Hepatocyte (in vitro differentiated cells): ENCODE measurements at regions not wholly inside any gene's neighbourhood (a gene's known extent, or its start where the extent isn't known, plus 50 kb on each side); places are given as distances from the start of the nearest gene placed in this dataset.
"Not testable (repeated sequence)": the region's sequence is repeated elsewhere in the genome, so short reads cannot be mapped to it uniquely, and the experiment has no call there.

Experiments
- CTCF ChIP-seq: fragments of 200-600 bp; sonication (generic); IDR thresholded peaks from 2 replicates; pipeline ENCODE4 v1.5.1; 2016; ENCODE audit warnings: antibody characterized with exemption, mild to moderate bottlenecking; ENCODE audit not compliant: poor library complexity
- EZH2 ChIP-seq: fragments of 200-600 bp; sonication (generic); IDR thresholded peaks from 2 replicates; pipeline ENCODE4 v1.6.1; 2016; ENCODE audit warnings: antibody characterized with exemption, mild to moderate bottlenecking, borderline replicate concordance

- not testable (repeated sequence) for TF ChIP-seq EZH2, CTCF
These were observed 362.7 kb downstream of the ACTR3B start for GRCh38 chr7:153122255-153122654.
